Trophoblast cell (in vitro differentiated cells and primary cell): ENCODE measurements at regions not wholly inside any gene's neighbourhood (a gene's known extent, or its start where the extent isn't known, plus 50 kb on each side); places are given as distances from the start of the nearest gene placed in this dataset.

ENCODE experiments used
- DNase-seq, 2 donors: peaks; one replicate each; pipeline ENCODE4 v3.0.0-alpha.2; 2016
- H2AFZ ChIP-seq: 2 replicates; pipeline ENCODE4 v1.6.1; 2013; ENCODE audit warnings: low read length, moderate library complexity, mild to moderate bottlenecking; ENCODE audit not compliant: insufficient read depth, poor library complexity
- H2AK5ac ChIP-seq: 2 replicates; pipeline ENCODE4 v1.6.1; 2013; ENCODE audit warnings: mild to moderate bottlenecking, low read length
- H2BK120ac ChIP-seq: 2 replicates; pipeline ENCODE4 v1.6.1; 2013; ENCODE audit warnings: low read length, mild to moderate bottlenecking, moderate library complexity; ENCODE audit not compliant: insufficient read depth, poor library complexity
- H2BK12ac ChIP-seq: 2 replicates; pipeline ENCODE4 v1.6.1; 2013; ENCODE audit warnings: mild to moderate bottlenecking, low read length, moderate library complexity
- H2BK5ac ChIP-seq: 2 replicates; pipeline ENCODE4 v1.6.1; 2013; ENCODE audit warnings: low read length, low read depth, moderate library complexity, mild to moderate bottlenecking; ENCODE audit not compliant: poor library complexity
- H3K14ac ChIP-seq: 2 replicates; pipeline ENCODE4 v1.6.1; 2013; ENCODE audit warnings: mild to moderate bottlenecking, low read length
- H3K18ac ChIP-seq: 2 replicates; pipeline ENCODE4 v1.6.1; 2013; ENCODE audit warnings: mild to moderate bottlenecking, low read length
- H3K23ac ChIP-seq: 2 replicates; pipeline ENCODE4 v1.6.1; 2013; ENCODE audit warnings: low read length
- H3K27ac ChIP-seq: 2 replicates; pipeline ENCODE4 v1.5.1; 2013; ENCODE audit warnings: low read depth, mild to moderate bottlenecking, inconsistent platforms, low read length, moderate library complexity
- H3K27me3 ChIP-seq: 2 replicates; pipeline ENCODE4 v1.6.1; 2013; ENCODE audit warnings: inconsistent platforms, mild to moderate bottlenecking, low read length, moderate library complexity; ENCODE audit not compliant: insufficient read depth
- H3K36me3 ChIP-seq, 2 experiments: 1 replicate in 1 of 2; 2 replicates in 1 of 2; pipeline ENCODE4 v1.6.1; 2013; ENCODE audit warnings: low read length in 2 of 2, mild to moderate bottlenecking in 2 of 2, moderate library complexity in 1 of 2; ENCODE audit not compliant: insufficient read depth in 2 of 2, control insufficient read depth in 1 of 2
- H3K4ac ChIP-seq: 2 replicates; pipeline ENCODE4 v1.6.1; 2013; ENCODE audit warnings: low read depth, mild to moderate bottlenecking, low read length, moderate library complexity
- H3K4me1 ChIP-seq, 2 experiments: 1 replicate in 1 of 2; 2 replicates in 1 of 2; pipeline ENCODE4 v1.6.1; 2013; ENCODE audit warnings: low read length in 2 of 2, mild to moderate bottlenecking in 2 of 2, moderate library complexity in 1 of 2; ENCODE audit not compliant: insufficient read depth in 2 of 2, control insufficient read depth in 1 of 2
- H3K4me2 ChIP-seq: 2 replicates; pipeline ENCODE4 v1.6.1; 2013; ENCODE audit warnings: inconsistent platforms, mild to moderate bottlenecking, low read length, moderate library complexity
- H3K4me3 ChIP-seq: 2 replicates; pipeline ENCODE4 v1.5.1; 2013; ENCODE audit warnings: mild to moderate bottlenecking, low read depth, low read length, inconsistent platforms
- H3K79me1 ChIP-seq: one replicate; pipeline ENCODE4 v1.6.1; 2013; ENCODE audit warnings: low read length
- H3K79me2 ChIP-seq: 2 replicates; pipeline ENCODE4 v1.6.1; 2013; ENCODE audit warnings: low read length, mild to moderate bottlenecking; ENCODE audit not compliant: control insufficient read depth, insufficient read depth, poor library complexity
- H3K9ac ChIP-seq: 2 replicates; pipeline ENCODE4 v1.6.1; 2013; ENCODE audit warnings: mild to moderate bottlenecking, low read length
- H3K9me3 ChIP-seq: 2 replicates; pipeline ENCODE4 v1.6.1; 2013; ENCODE audit warnings: low read depth, mild to moderate bottlenecking, control low read depth, inconsistent platforms, low read length; ENCODE audit not compliant: insufficient read depth
- H4K12ac ChIP-seq: 2 replicates; pipeline ENCODE4 v1.6.1; 2013; ENCODE audit warnings: low read depth, mild to moderate bottlenecking, low read length, moderate library complexity
- H4K8ac ChIP-seq: 2 replicates; pipeline ENCODE4 v1.6.1; 2013; ENCODE audit warnings: low read depth, mild to moderate bottlenecking, low read length, moderate library complexity
- H4K91ac ChIP-seq: one replicate; pipeline ENCODE4 v1.6.1; 2013; ENCODE audit warnings: low read depth, mild to moderate bottlenecking, low read length, moderate library complexity
- WGBS: extraction: QIAGEN DNeasy Blood & Tissue Kit; methylation state at CpG from one replicate; pipeline ENCODE4 v1.1.7; 2013; ENCODE audit warnings: missing lambda C conversion rate; ENCODE audit not compliant: insufficient read length, insufficient coverage; ENCODE audit errors: extremely low coverage; 5-methylcytosine and 5-hydroxymethylcytosine counted together

DNA sequence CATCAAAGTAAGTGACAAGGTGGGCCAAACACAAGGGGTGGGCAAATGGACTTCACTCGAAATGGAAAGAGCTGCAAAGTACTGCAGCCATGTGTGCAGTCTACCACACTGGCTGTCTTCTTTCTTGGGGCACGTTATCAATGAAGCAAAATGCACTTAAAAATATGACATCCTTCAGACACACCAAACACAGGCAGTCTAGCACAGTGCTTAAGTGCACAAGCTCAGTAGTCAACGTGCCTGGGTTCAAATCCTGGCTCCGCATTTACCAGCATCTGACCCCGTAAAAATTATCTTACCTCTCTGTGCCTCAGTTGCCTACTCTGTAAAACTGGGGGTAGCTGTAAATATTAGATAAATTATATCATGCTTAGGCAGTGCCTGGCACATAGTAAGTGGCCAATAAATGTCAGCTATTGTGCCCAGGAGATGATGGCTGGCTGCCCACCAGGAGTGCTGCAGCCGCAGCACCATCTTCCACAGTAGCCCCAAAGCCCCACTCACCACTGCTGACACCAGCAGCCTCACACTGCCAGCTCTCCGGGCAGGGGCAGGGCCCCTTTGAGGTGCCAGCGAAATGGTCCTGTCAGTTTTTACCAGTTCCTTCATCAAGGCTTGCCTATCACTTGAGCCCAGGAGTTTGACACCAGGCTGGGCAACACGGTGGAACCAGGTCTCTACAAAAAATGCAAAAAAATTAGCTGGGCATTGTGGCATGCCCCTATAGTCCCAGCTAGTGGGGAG lies 121.8 kb upstream of the SLC1A4 start:
- Histone ChIP-seq H3K27me3 (no peaks in the 10 kb centered on the region), H3K79me1 (peaks cover 7% of the 10 kb centered on the region), H3K4ac (no peak overlapping the region), H4K91ac (no peak overlapping the region), H3K4me2 (no peak overlapping the region), H3K18ac (no peak overlapping the region), H3K4me3 (no peak overlapping the region), H4K12ac (no peak overlapping the region), H3K9me3 (no peaks in the 10 kb centered on the region), H3K79me2 (peaks cover 3% of the 10 kb centered on the region), H4K8ac (no peak overlapping the region), H3K14ac (no peak overlapping the region), H2BK120ac (no peak overlapping the region), H3K4me1 (peaks cover 4 to 7% of the 10 kb centered on the region in 2 experiments), H3K9ac (no peak overlapping the region), H3K23ac (no peak overlapping the region), H3K36me3 (no peaks in the 10 kb centered on the region), H2BK5ac (no peak overlapping the region), H2AK5ac (no peak overlapping the region), H2BK12ac (no peak overlapping the region), H2AFZ (no peak overlapping the region), H3K27ac (no peak overlapping the region)
- DNase-seq = no peak
- no CpG with 5 or more reads among the region's 9 CpGs for WGBS

DNA sequence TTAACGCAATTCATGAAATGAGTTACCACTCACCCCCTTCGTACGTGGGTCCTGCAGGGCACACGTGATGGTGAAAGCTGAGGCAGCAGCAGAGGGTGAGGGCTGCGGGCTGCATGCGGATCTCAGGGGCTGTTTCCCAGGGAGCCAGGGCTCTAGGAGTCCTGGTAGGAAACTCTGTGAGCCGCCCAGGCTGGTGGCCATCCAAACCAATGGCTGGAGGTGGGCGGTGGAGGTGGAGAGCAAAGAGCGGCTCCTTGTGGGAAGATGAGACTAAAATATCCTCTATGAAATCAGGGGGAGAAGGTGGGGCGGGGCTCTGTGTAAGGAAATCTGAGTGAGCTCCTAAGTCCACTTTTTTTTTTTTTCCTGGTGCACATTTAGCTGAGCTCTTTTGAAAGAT lies 120.1 kb upstream of the SLC1A4 start:
- no peak overlapping the region for H3K9ac ChIP-seq
- no peak overlapping the region for H3K27ac ChIP-seq
- no peaks in the 10 kb centered on the region for H3K9me3 ChIP-seq
- peaks cover 4 to 6% of the 10 kb centered on the region in 2 experiments for H3K4me1 ChIP-seq
- no peak overlapping the region for H4K12ac ChIP-seq
- H2AFZ ChIP-seq = no peak overlapping the region
- H3K23ac ChIP-seq = no peak overlapping the region
- H2AK5ac ChIP-seq = no peak overlapping the region
- no peaks in the 10 kb centered on the region for H3K27me3 ChIP-seq
- DNase-seq = no peak
- peaks cover 7% of the 10 kb centered on the region for H3K79me1 ChIP-seq
- H3K36me3 ChIP-seq = no peaks in the 10 kb centered on the region
- no peak overlapping the region for H3K18ac ChIP-seq
- peaks cover 3% of the 10 kb centered on the region for H3K79me2 ChIP-seq
- no peak overlapping the region for H4K8ac ChIP-seq
- H3K4me3 ChIP-seq = no peak overlapping the region
- no peak overlapping the region for H2BK5ac ChIP-seq
- H3K14ac ChIP-seq = no peak overlapping the region
- H2BK12ac ChIP-seq = no peak overlapping the region
- H3K4ac ChIP-seq = no peak overlapping the region
- no CpG with 5 or more reads among the region's 10 CpGs for WGBS
- H3K4me2 ChIP-seq = no peak overlapping the region
- no peak overlapping the region for H4K91ac ChIP-seq
- H2BK120ac ChIP-seq = no peak overlapping the region

DNA sequence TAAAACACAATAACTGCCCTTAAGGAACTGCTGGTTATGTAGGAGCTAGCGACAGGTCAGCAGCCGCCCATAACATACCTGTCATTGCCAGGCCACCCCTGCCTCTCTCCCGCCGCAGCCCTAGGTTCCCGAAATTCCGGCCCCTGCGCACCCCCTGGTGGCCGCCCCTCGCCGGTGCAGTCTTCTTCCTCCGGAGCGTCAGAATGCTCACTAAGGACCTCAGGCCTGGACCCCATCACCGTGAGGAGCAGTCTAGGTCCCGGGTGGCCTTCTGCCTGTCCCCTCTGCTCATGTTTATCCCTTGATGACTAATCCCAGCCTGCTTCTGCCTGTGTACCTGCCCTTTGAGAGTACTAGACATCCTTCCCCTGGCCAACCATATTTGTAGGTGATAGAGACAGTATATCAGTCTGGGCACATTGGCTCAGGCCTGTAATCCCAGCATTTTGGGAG lies 115.7 kb upstream of the SLC1A4 start:
- WGBS = no CpG with 5 or more reads among the region's 14 CpGs
- peaks cover 1% of the 10 kb centered on the region for H3K79me1 ChIP-seq
- H2BK12ac ChIP-seq = no peak overlapping the region

GRCh38 chr2:64874593-64874992 lies 114.6 kb upstream of the SLC1A4 start:
- no peak overlapping the region for H3K14ac ChIP-seq
- no peak overlapping the region for H3K23ac ChIP-seq
- no peak overlapping the region for H3K4me2 ChIP-seq
- H2AFZ ChIP-seq = no peak overlapping the region
- no peaks in the 10 kb centered on the region for H3K27me3 ChIP-seq
- peaks cover 8 to 15% of the 10 kb centered on the region in 2 experiments for H3K4me1 ChIP-seq
- no peak for DNase-seq
- no peaks in the 10 kb centered on the region for H3K36me3 ChIP-seq
- WGBS = no CpG with 5 or more reads among the region's 1 CpG
- H2BK5ac ChIP-seq = no peak overlapping the region
- peaks cover 1% of the 10 kb centered on the region for H3K79me1 ChIP-seq
- H3K79me2 ChIP-seq = no peaks in the 10 kb centered on the region
- no peaks in the 10 kb centered on the region for H3K9me3 ChIP-seq
- no peak overlapping the region for H4K8ac ChIP-seq
- no peak overlapping the region for H4K12ac ChIP-seq
- no peak overlapping the region for H3K18ac ChIP-seq
- H4K91ac ChIP-seq = no peak overlapping the region
- no peak overlapping the region for H2AK5ac ChIP-seq
- H3K9ac ChIP-seq = no peak overlapping the region
- H2BK120ac ChIP-seq = no peak overlapping the region
- no peak overlapping the region for H3K4ac ChIP-seq
- no peak overlapping the region for H3K27ac ChIP-seq
- H2BK12ac ChIP-seq = no peak overlapping the region
- H3K4me3 ChIP-seq = no peak overlapping the region

More for the DNA sequence above, 115.7 kb upstream of the SLC1A4 start:
- Histone ChIP-seq H2AFZ (peak overlapping the region; percentile 48), H3K18ac (no peak overlapping the region), H2AK5ac (no peak overlapping the region), H3K27me3 (no peaks in the 10 kb centered on the region), H3K23ac (no peak overlapping the region), H3K36me3 (no peaks in the 10 kb centered on the region), H3K9me3 (no peaks in the 10 kb centered on the region), H4K12ac (no peak overlapping the region), H4K8ac (no peak overlapping the region), H4K91ac (no peak overlapping the region), H3K4me2 (no peak overlapping the region), H3K9ac (no peak overlapping the region), H2BK5ac (no peak overlapping the region), H3K79me2 (no peaks in the 10 kb centered on the region), H2BK120ac (no peak overlapping the region), H3K27ac (no peak overlapping the region), H3K4ac (no peak overlapping the region), H3K14ac (no peak overlapping the region), H3K4me3 (no peak overlapping the region), H3K4me1 (peaks cover 5% of the 10 kb centered on the region in 2 experiments)
- peak; percentile 90 to 93 for DNase-seq
